ENCODE measurements at regions not wholly inside any gene's neighbourhood (a gene's known extent, or its start where the extent isn't known, plus 50 kb on each side); places are given as distances from the start of the nearest gene placed in this dataset.

GRCh38 chr5:68381909-68382308, 166.4 kb downstream of the PIK3R1 start:
- TF ChIP-seq CTCF (IDR thresholded peaks at IDR 0.05) = no peak
- no peak for TF ChIP-seq POLR2AphosphoS5 (IDR thresholded peaks at IDR 0.05)
- no peak for TF ChIP-seq POLR2A (IDR thresholded peaks at IDR 0.05)
- no peak for TF ChIP-seq EP300 (IDR thresholded peaks at IDR 0.05; ENCODE audit: low read depth)
- Histone ChIP-seq H3K36me3 (no peaks in the 10 kb centered on the region), H3K4me3 (no peak overlapping the region), H3K9me3 (no peaks in the 10 kb centered on the region), H3K27ac (peak overlapping the region in 2 of 4 donors; percentile 3 to 58), H3K4me1 (peaks cover 0 to 65% (median 16%) of the 10 kb centered on the region in 4 donors), H3K27me3 (no peaks in the 10 kb centered on the region)
- in situ Hi-C loops (cut with MboI; ENCODE audit: low pct_ligation_motif_present in 1 of 4, low pct_unique_long_range_greater_than_20kb in 1 of 4, low sequenced_read_pairs in 3 of 4) = no loop called here
- 40 to 71% methylated on average over 1 to 3 of the region's 3 CpGs for WGBS, 2 donors (ENCODE audit: low coverage in 1 of 2)
- intact Hi-C loops (cut with DNase I; ENCODE audit: low total_unique reads) = no loop called here
- DNase-seq = no peak

- H3K36me3 ChIP-seq = no peaks in the 10 kb centered on the region
- in situ Hi-C loops (cut with MboI; ENCODE audit: low pct_ligation_motif_present in 1 of 4, low pct_unique_long_range_greater_than_20kb in 1 of 4, low sequenced_read_pairs in 3 of 4) = no loop called here
These were observed 167.1 kb downstream of the PIK3R1 start for GRCh38 chr5:68382640-68383039.

GRCh38 chr5:68383888-68384310, 168.3 kb downstream of the PIK3R1 start:
- H3K9me3 ChIP-seq = no peaks in the 10 kb centered on the region
- intact Hi-C loops (cut with DNase I; ENCODE audit: low total_unique reads) = no loop called here
- H3K27ac ChIP-seq = peak overlapping the region; percentile 45 to 62 (median 57)
- peak; percentile 52 for DNase-seq
- no peaks in the 10 kb centered on the region for H3K36me3 ChIP-seq
- peaks cover 0 to 59% (median 16%) of the 10 kb centered on the region in 4 donors for H3K4me1 ChIP-seq
- H3K4me3 ChIP-seq = no peak overlapping the region
- WGBS, 2 donors (ENCODE audit: low coverage in 1 of 2) = 50 to 60% methylated on average over 1 to 2 of the region's 2 CpGs
- in situ Hi-C loops (cut with MboI; ENCODE audit: low pct_ligation_motif_present in 1 of 4, low pct_unique_long_range_greater_than_20kb in 1 of 4, low sequenced_read_pairs in 3 of 4) = no loop called here
- H3K27me3 ChIP-seq = no peaks in the 10 kb centered on the region
- TF ChIP-seq POLR2A (IDR thresholded peaks at IDR 0.05) (no peak), CTCF (IDR thresholded peaks at IDR 0.05) (no peak), EP300 (IDR thresholded peaks at IDR 0.05; ENCODE audit: low read depth) (no peak), POLR2AphosphoS5 (IDR thresholded peaks at IDR 0.05) (no peak)

More at GRCh38 chr5:68382640-68383039, 167.1 kb downstream of the PIK3R1 start:
- DNase-seq = no peak
- TF ChIP-seq POLR2A (IDR thresholded peaks at IDR 0.05) (no peak), CTCF (IDR thresholded peaks at IDR 0.05) (no peak), POLR2AphosphoS5 (IDR thresholded peaks at IDR 0.05) (no peak), EP300 (IDR thresholded peaks at IDR 0.05; ENCODE audit: low read depth) (no peak)
- Histone ChIP-seq H3K27me3 (no peaks in the 10 kb centered on the region), H3K4me3 (no peak overlapping the region), H3K9me3 (no peaks in the 10 kb centered on the region), H3K4me1 (peaks cover 0 to 59% (median 16%) of the 10 kb centered on the region in 4 donors), H3K27ac (peak overlapping the region in 2 of 4 donors; percentile 56 to 58)
- intact Hi-C loops (cut with DNase I; ENCODE audit: low total_unique reads) = no loop called here

GRCh38 chr5:68384936-68385594, 169.5 kb downstream of the PIK3R1 start:
- Histone ChIP-seq H3K36me3 (no peaks in the 10 kb centered on the region), H3K27me3 (no peaks in the 10 kb centered on the region), H3K27ac (peak overlapping the region; percentile 35 to 62 (median 57)), H3K4me1 (peaks cover 0 to 53% (median 16%) of the 10 kb centered on the region in 4 donors), H3K9me3 (no peaks in the 10 kb centered on the region), H3K4me3 (no peak overlapping the region)
- in situ Hi-C loops (cut with MboI; ENCODE audit: low pct_ligation_motif_present in 1 of 4, low pct_unique_long_range_greater_than_20kb in 1 of 4, low sequenced_read_pairs in 3 of 4) (no loop called here), intact Hi-C loops (cut with DNase I; ENCODE audit: low total_unique reads) (no loop called here)
- DNase-seq = no peak
- no peak for TF ChIP-seq POLR2A (IDR thresholded peaks at IDR 0.05)
- TF ChIP-seq EP300 (IDR thresholded peaks at IDR 0.05; ENCODE audit: low read depth) = no peak
- TF ChIP-seq POLR2AphosphoS5 (IDR thresholded peaks at IDR 0.05) = no peak
- TF ChIP-seq CTCF (IDR thresholded peaks at IDR 0.05) = no peak
- WGBS, 2 donors (ENCODE audit: low coverage in 1 of 2) = 44 to 50% methylated on average over 1 to 2 of the region's 2 CpGs

Measured in transverse colon (tissue), 4 donors.